Endothelial cell of umbilical vein (primary cell): ENCODE measurements at regions not wholly inside any gene's neighbourhood (a gene's known extent, or its start where the extent isn't known, plus 50 kb on each side); places are given as distances from the start of the nearest gene placed in this dataset.

Experiments
- BruUV-seq: library from RNA; stranded (reverse); fragments of 400-500 nt; replicated peaks from 2 replicates; lab custom pipeline; 2021; lab: Mats Ljungman, UMichigan
- CTCF ChIA-PET: fragments of 300-600, 350-600 bp; sonication (Branson Sonifier 250); formaldehyde crosslinking; loops from one replicate; lab custom pipeline; 2021; ENCODE audit warnings: antibody characterized with exemption, inconsistent platforms; lab: Charles Lee
- POLR2A ChIA-PET: fragments of 300-600, 350-600 bp; sonication (Branson Sonifier 250); formaldehyde crosslinking; loops from one replicate; lab custom pipeline; 2021; ENCODE audit warnings: antibody characterized with exemption, inconsistent platforms; lab: Charles Lee
- DNase-seq: peaks from one replicate; pipeline ENCODE4 v3.0.0-alpha.2; 2011; ENCODE audit warnings: low read depth, low spot score
- FAIRE-seq: peaks from 2 replicates; lab custom pipeline; 2011; peaks lifted over from hg19 to GRCh38; lab: Jason Lieb, UNC
- H2AFZ ChIP-seq: 2 replicates; pipeline ENCODE4 v1.6.0; 2012; ENCODE audit warnings: low read depth, low read length, control low read depth, inconsistent platforms
- H3K27ac ChIP-seq: 2 replicates; pipeline ENCODE4 v1.5.1; 2011; ENCODE audit warnings: low read depth, mild to moderate bottlenecking, control low read depth, low read length, moderate library complexity; ENCODE audit not compliant: insufficient read depth
- H3K27me3 ChIP-seq, 2 experiments: 2 replicates each; pipeline versions ENCODE4 v1.6.0 to v1.6.1; 2011; ENCODE audit warnings: low read length in 2 of 2, mixed read lengths in 1 of 2; ENCODE audit not compliant: control insufficient read depth in 2 of 2, insufficient read depth in 2 of 2
- H3K36me3 ChIP-seq, 2 experiments: 2 replicates in 1 of 2; 3 replicates in 1 of 2; pipeline ENCODE4 v1.5.1; 2011; ENCODE audit warnings: low read length in 2 of 2, mild to moderate bottlenecking in 1 of 2, moderate library complexity in 1 of 2; ENCODE audit not compliant: control insufficient read depth in 2 of 2, insufficient read depth in 2 of 2; ENCODE audit errors: extremely low read depth in 1 of 2
- H3K4me1 ChIP-seq: 3 replicates; pipeline ENCODE4 v1.5.1; 2011; ENCODE audit warnings: mild to moderate bottlenecking, low read length; ENCODE audit not compliant: control insufficient read depth, insufficient read depth; ENCODE audit errors: extremely low read depth
- H3K4me2 ChIP-seq: 2 replicates; pipeline ENCODE4 v1.6.1; 2011; ENCODE audit warnings: low read length, control low read depth, mixed read lengths; ENCODE audit not compliant: insufficient read depth
- H3K4me3 ChIP-seq, 3 experiments: fragments of 200-600 bp in 1 of 3; sonication (generic), shearing (Covaris generic) in 1 of 3; replicated peaks in 1 of 3; 2 replicates each; pipeline ENCODE4 v1.5.1; 2011 to 2016; ENCODE audit warnings: control low read depth in 3 of 3, low read length in 3 of 3, mild to moderate bottlenecking in 2 of 3, inconsistent platforms in 1 of 3, low read depth in 1 of 3, moderate library complexity in 1 of 3; ENCODE audit not compliant: insufficient read depth in 1 of 3
- H3K79me2 ChIP-seq: 2 replicates; pipeline ENCODE4 v1.6.0; 2012; ENCODE audit warnings: low read length, inconsistent platforms; ENCODE audit not compliant: control insufficient read depth, insufficient read depth
- H3K9ac ChIP-seq: replicated peaks from 2 replicates; pipeline ENCODE3; 2011; ENCODE audit warnings: low read length, control low read depth; ENCODE audit not compliant: insufficient read depth; ENCODE audit errors: extremely low read depth
- H3K9me1 ChIP-seq: replicated peaks from 3 replicates; pipeline ENCODE4 v1.6.0; 2011; ENCODE audit warnings: mild to moderate bottlenecking, low read length; ENCODE audit not compliant: control insufficient read depth, insufficient read depth; ENCODE audit errors: extremely low read depth
- H3K9me3 ChIP-seq: replicated peaks from 2 replicates; pipeline ENCODE4 v1.5.1; 2012; ENCODE audit warnings: low read length, inconsistent platforms; ENCODE audit not compliant: control insufficient read depth, insufficient read depth
- H4K20me1 ChIP-seq: replicated peaks from 2 replicates; pipeline ENCODE3; 2011; ENCODE audit warnings: mild to moderate bottlenecking, low read length; ENCODE audit not compliant: control insufficient read depth, insufficient read depth; ENCODE audit errors: extremely low read depth
- EZH2 ChIP-seq: IDR thresholded peaks from 2 replicates; pipeline ENCODE4 v1.6.1; 2012; ENCODE audit warnings: borderline replicate concordance, low read depth, mild to moderate bottlenecking, moderate library complexity, low read length, inconsistent platforms; ENCODE audit not compliant: severe bottlenecking
- FOS ChIP-seq: IDR thresholded peaks from 2 replicates; pipeline ENCODE4 v1.6.1; 2011; ENCODE audit warnings: mild to moderate bottlenecking, low read length, moderate library complexity, borderline replicate concordance; ENCODE audit not compliant: insufficient read depth
- GATA2 ChIP-seq: IDR thresholded peaks from 2 replicates; pipeline ENCODE4 v1.7.0; 2011; ENCODE audit warnings: low read depth, mild to moderate bottlenecking, moderate library complexity, mixed read lengths, low read length; ENCODE audit not compliant: insufficient read length, insufficient read depth
- JUN ChIP-seq: IDR thresholded peaks from 2 replicates; pipeline ENCODE4 v1.6.1; 2011; ENCODE audit warnings: borderline replicate concordance, low read depth; ENCODE audit not compliant: insufficient read length, insufficient read depth
- MYC ChIP-seq: IDR thresholded peaks from one replicate; pipeline ENCODE4 v1.6.1; 2011; ENCODE audit warnings: mild to moderate bottlenecking, low read depth, low read length
- POLR2A ChIP-seq: IDR thresholded peaks from 2 replicates; pipeline ENCODE4 v1.6.1; 2012; ENCODE audit warnings: low read depth, mild to moderate bottlenecking, control low read depth, low read length
- POLR2AphosphoS5 ChIP-seq: IDR thresholded peaks from 2 replicates; pipeline ENCODE4 v1.6.1; 2012; ENCODE audit warnings: low read depth, mild to moderate bottlenecking, control low read depth, low read length, moderate library complexity; ENCODE audit not compliant: insufficient read depth
- dilution Hi-C: fragments of 300-500 bp; cut with MboI; formaldehyde crosslinking; loops from one replicate; pipeline ENCODE4 v1.15.0; 2019; ENCODE audit warnings: low sequenced_read_pairs; ENCODE audit not compliant: extremely low pct_ligation_motif_present
- intact Hi-C: fragments of 100-400 bp; cut with micrococcal nuclease; formaldehyde crosslinking; loops from one replicate; pipeline ENCODE4 v1.10.0; 2022
- TF ChIP-seq, protein P1 (sequence below), 2 donors: IDR thresholded peaks; 1 replicate in 1 of 2; 2 replicates in 1 of 2; pipeline ENCODE4 v1.5.1; 2011; ENCODE audit warnings: low read length in 2 of 2, mild to moderate bottlenecking in 2 of 2, moderate library complexity in 2 of 2, control low read depth in 1 of 2, inconsistent platforms in 1 of 2, low read depth in 1 of 2; ENCODE audit not compliant: insufficient read depth in 1 of 2; ENCODE audit errors: extremely low read depth in 1 of 2
- TF ChIP-seq, protein P2 (sequence below): IDR thresholded peaks from 2 replicates; pipeline ENCODE4 v1.6.1; 2011; ENCODE audit not compliant: insufficient read depth, insufficient read length

DNA sequence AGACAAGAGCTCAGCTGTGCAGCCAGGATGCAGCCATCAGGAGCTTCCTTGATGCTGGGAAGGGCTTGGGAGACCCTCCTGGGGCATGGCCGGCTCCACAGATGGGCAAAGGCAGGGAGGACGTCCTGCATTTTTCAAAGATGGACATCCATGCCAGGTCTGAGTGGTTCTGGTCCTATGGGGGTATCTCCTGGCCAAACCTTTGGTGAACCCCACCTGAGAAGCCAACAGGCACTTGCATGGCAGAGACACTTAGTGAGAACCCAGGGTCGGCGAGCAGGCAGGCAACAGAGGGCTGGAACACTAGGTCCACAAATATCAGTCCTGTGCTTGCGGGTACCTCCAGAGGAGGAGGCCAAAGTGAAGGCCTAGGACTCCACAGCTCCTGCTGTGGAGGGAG, 70.0 kb downstream of the KCTD15 start:
- Histone ChIP-seq H3K4me3 (no peak overlapping the region), H2AFZ (no peak overlapping the region), H3K4me1 (peaks cover 7% of the 10 kb centered on the region), H3K9me3 (no peaks in the 10 kb centered on the region), H3K4me2 (no peak overlapping the region), H3K79me2 (no peaks in the 10 kb centered on the region), H3K9me1 (no peaks in the 10 kb centered on the region), H3K36me3 (no peaks in the 10 kb centered on the region), H3K27ac (no peak overlapping the region), H3K9ac (no peak overlapping the region), H3K27me3 (peaks cover 2 to 3% of the 10 kb centered on the region in 2 experiments), H4K20me1 (no peaks in the 10 kb centered on the region)
- CTCF ChIA-PET, result interaction anchor here (5.1 kb wide), 1 partner anchor 89 kb away, joined by 20 read pairs; no protein-coding TSS in a partner anchor
- dilution Hi-C loops (no loop called here), intact Hi-C loops (loop anchor here (5.0 kb wide), 1 partner anchor 41 kb away; no protein-coding TSS in a partner anchor)
- POLR2A ChIA-PET, result no interaction called here
- BruUV-seq, result no TSS peak
- FAIRE-seq (no peak), DNase-seq (no peak)
- no peak for TF ChIP-seq FOS
- no peak for TF ChIP-seq GATA2
- TF ChIP-seq POLR2AphosphoS5, result no peak
- TF ChIP-seq, protein P1, sequence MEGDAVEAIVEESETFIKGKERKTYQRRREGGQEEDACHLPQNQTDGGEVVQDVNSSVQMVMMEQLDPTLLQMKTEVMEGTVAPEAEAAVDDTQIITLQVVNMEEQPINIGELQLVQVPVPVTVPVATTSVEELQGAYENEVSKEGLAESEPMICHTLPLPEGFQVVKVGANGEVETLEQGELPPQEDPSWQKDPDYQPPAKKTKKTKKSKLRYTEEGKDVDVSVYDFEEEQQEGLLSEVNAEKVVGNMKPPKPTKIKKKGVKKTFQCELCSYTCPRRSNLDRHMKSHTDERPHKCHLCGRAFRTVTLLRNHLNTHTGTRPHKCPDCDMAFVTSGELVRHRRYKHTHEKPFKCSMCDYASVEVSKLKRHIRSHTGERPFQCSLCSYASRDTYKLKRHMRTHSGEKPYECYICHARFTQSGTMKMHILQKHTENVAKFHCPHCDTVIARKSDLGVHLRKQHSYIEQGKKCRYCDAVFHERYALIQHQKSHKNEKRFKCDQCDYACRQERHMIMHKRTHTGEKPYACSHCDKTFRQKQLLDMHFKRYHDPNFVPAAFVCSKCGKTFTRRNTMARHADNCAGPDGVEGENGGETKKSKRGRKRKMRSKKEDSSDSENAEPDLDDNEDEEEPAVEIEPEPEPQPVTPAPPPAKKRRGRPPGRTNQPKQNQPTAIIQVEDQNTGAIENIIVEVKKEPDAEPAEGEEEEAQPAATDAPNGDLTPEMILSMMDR (IDR thresholded peaks at IDR 0.05; ENCODE audit: extremely low read depth in 1 of 2, insufficient read depth in 1 of 2, low read depth in 1 of 2, low read length in 2 of 2), result no peak
- TF ChIP-seq, protein P2, sequence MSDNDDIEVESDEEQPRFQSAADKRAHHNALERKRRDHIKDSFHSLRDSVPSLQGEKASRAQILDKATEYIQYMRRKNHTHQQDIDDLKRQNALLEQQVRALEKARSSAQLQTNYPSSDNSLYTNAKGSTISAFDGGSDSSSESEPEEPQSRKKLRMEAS, result no peak
- no peak for TF ChIP-seq POLR2A
- no peak for TF ChIP-seq MYC
- TF ChIP-seq JUN, result no peak
- TF ChIP-seq EZH2, result no peak
